UCSD-AML1 (cell line): ENCODE measurements at regions not wholly inside any gene's neighbourhood (a gene's known extent, or its start where the extent isn't known, plus 50 kb on each side); places are given as distances from the start of the nearest gene placed in this dataset.

Source experiments
- DNase-seq: peaks from one replicate; lab custom pipeline; 2025; ENCODE audit not compliant: unreplicated experiment; lab: John Stamatoyannopoulos, UW

- no peak for DNase-seq
These were observed 58.1 kb upstream of the RMST start for GRCh38 chr12:97404543-97404942.

- no peak for DNase-seq
These were observed 54.2 kb upstream of the RMST start for GRCh38 chr12:97408363-97408762.

DNA sequence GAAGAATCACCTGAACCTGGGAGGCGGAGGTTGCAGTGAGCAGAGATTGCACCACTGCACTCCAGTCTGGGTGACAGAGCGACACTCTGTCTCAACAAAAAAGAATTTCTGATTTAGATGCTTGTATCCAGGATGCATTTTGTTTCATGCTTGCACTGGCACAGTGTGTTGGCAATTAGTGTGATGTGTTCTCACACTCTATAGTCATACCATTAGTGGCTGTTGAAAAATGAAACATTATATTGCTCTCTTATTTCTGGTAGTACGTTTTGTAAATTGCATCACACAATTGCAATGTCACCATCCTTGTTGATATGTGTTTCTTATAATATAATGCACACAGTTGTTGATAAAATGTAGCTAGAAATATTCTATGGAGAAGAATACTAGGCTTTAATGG, 51.3 kb upstream of the RMST start:
- DNase-seq = no peak
